Hematopoietic multipotent progenitor cell treated with erythropoietin and hydrocortisone succinate and interleukin-3 and kit ligand, for 17 days (in vitro differentiated cells): ENCODE measurements at regions not wholly inside any gene's neighbourhood (a gene's known extent, or its start where the extent isn't known, plus 50 kb on each side); places are given as distances from the start of the nearest gene placed in this dataset.

ENCODE experiments used
- DNase-seq: peaks from one replicate; pipeline ENCODE4 v3.0.0-alpha.2; 2015; ENCODE audit warnings: low spot score

DNA sequence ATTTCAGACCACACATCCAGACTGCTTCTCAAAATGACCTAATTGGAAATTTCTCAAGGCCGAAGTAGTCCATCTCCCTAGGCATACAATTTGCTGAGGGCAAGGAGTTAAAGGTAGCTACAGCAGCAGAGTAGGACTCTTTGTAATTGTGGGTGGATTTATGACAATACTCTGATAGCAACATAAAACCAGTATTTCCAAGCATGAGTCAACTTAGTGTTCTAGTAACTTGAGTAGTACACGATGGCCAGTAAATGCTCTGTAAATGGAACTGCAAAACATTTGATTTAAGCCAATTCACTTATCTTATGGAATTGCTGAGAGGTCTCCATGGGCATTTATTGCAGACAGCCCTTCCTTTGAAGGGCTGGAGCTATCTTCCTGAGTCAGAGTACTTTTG lies 352.2 kb downstream of the PLK2 start:
- DNase-seq = no peak

DNA sequence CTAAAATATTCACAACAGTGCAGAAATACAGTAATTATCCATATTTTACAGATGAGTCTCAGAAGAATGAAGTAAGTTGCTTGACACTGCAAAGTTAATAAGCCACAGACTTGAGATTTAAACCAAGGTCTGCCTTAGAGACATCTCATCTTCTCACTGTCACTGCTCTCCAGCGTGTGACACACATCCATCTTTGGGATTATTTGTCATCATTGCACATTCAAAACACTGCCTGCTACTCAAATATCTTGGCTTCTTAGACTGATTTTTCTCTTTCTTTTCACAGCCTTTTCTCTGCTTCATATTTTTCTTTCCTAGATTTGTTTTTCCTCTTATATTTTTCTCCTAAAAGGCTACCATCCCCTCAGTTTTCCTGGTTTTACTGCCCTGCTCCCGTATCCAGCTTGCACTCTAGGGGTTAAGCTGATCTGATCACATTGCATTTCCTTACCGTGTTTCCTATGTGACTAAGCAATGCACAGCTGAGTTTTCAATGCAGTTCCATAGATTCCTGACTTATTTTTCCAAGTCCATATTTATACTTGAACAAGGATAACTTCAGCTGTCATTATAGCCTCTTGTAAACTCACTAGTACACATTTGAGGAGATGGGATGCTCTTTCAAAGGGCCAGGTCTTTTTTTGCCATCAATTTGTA lies 353.0 kb downstream of the PLK2 start:
- no peak for DNase-seq

GRCh38 chr5:58105836-58106235 lies 354.1 kb downstream of the PLK2 start:
- DNase-seq = no peak

DNA sequence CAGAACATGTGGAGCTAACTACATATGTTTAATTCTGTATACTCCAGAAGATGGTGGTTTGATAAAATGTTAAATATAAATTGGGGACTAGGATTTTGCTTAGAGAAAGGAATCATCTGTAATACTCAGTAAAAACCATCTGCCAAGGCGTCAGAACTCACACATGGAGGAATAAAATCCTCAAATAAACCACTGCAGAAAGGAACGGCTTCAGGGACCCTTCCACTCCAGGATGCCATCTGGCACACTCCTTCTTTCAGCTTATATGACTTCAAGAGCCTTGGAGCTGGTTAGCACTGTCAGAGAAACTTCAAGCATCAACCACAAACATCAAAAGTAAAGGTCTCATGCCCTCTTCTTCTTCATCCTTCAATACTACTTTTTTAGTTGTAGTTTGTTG lies 360.6 kb downstream of the PLK2 start:
- no peak for DNase-seq

DNA sequence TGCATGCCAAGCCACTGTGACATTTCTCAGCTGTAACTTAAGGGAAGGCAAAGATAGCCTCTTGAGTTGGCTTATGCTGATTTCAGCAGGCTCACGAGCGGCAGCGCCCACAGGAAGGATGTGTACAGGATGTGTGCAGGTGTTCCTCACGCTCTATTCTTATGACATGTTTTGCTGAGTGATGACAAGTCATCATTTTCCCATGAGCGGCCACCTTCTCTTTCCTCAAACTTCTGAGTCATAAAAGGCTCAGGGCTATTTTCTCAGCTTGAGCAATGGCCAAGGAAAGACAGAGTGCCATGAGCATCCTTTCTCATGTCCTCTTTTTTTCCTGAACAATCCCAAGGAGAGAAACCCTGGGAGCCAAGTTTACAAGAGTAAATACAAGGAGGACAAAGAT lies 365.9 kb downstream of the PLK2 start:
- DNase-seq = no peak

DNA sequence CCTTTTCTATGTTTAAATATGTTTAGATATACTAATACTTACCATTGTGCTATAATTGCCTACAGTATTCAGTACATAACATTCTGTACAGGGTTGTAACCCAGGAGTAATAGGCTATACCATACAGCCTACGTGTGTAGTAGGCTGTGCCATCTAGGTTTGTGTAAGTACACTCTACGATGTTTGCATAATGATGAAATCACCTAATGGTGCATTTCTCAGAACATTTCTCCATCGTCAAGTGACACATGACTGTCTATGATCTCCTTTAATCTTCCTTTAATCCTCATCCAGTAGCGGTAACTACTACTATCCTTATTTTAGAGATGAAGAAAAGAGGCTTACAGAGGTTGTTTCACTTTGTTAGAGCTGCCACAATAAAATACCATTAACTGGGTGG lies 369.2 kb downstream of the PLK2 start:
- DNase-seq = no peak

- DNase-seq = no peak
Measured at GRCh38 chr5:58088941-58089340, 370.9 kb downstream of the PLK2 start.

- no peak for DNase-seq
Measured at GRCh38 chr5:58087905-58088304, 372.0 kb downstream of the PLK2 start.

- DNase-seq = no peak
Measured at GRCh38 chr5:58087123-58087522, 372.8 kb downstream of the PLK2 start.

GRCh38 chr5:58085800-58086199 lies 374.1 kb downstream of the PLK2 start:
- DNase-seq = no peak

- DNase-seq = no peak
Measured at GRCh38 chr5:58081435-58081834, 378.5 kb downstream of the PLK2 start.

DNA sequence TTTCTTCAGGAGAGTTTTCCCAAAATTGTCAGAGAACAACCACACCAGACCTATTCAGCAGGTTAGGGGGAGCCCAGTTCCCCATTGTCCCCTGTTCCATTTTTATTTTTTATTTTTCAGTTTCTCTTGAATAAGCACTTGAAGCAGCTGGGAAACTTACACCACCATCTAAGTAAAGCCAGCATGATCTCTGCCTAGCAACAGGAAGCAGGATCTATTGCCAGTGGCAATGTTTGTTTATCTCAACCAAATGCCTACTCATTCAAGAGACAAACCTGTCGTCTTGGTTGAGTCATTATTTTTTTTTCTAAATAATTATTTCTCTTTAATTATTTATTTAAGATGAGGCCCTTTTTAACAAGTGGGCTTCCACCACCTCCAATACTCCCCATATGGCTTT lies 379.3 kb downstream of the PLK2 start:
- DNase-seq = no peak

- DNase-seq = no peak
Measured at GRCh38 chr5:58077966-58078365, 381.9 kb downstream of the PLK2 start.

DNA sequence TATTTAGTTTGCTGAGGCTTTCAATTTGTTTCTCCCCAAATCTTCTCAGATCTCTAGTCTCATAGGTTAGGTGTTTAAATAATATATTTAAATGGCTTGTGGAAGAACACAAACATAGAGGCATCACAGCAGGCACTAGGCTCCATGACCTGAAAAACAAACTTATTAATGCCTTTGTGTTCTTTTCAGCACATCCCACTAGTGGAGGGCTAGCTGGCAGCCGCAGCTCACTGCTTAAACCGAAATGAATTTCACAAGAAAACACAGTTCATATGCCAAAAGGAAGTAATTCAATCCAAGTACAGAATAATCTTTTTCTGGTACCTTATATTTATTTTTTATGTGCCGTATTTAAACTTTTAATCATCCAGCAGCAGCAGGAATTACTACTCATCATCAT lies 382.5 kb downstream of the PLK2 start:
- no peak for DNase-seq

- DNase-seq = no peak
Measured at GRCh38 chr5:58076483-58077257, 383.2 kb downstream of the PLK2 start.

DNA sequence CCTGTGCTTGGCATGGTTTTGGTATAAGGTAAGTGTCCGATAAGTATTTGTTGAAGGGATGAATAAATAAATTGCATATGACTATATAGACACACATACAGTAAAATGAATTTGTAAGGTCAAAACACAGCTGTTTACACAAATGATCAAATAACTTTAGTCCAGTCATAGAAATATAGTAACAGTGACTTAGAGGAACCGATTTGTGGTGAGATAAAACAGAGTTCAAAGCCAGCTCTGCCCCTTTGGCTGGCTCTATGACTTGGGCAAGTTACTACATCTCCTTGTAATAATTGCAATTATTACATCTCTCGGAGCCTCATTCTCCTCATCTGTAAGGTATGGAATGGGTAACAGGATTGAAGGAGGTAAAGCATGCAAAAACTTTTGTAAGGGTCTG lies 384.0 kb downstream of the PLK2 start:
- DNase-seq = no peak

DNA sequence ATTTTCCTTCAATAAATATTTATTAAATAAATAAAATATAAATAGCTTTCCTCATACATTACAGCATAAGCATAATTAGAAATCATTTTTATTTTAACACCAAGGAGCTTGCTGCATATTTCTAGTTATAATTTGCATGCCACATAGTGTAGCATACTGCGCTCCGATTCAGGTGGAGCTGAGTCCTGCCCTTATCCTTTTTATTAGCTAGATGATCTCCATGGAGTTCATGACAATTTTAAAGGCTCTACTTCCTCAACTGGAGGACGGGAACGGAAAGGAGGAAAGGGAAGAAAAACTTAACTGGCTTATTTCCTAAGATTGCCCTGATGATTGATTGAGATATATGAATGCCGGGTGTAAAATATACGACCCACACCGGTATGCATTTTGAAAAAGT lies 385.2 kb downstream of the PLK2 start:
- no peak for DNase-seq

DNA sequence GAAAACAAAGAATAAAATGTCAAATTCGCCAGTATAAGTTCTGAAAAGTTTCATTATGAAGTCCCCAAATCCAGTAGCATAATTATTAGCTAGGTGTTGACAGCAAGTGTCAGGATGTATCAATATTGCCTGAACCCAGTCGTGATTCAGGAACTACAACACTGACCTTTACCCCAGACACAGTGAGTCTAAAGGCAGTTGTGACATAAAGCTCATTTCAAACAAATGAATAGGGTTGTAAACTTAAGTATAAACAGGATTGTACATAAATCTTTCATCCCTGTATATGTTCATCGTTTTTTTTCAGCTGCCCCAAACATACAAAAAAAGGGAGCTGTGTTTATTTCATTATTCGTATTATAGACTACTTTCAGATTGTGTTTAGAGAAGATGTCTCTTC lies 385.7 kb downstream of the PLK2 start:
- DNase-seq = no peak

DNA sequence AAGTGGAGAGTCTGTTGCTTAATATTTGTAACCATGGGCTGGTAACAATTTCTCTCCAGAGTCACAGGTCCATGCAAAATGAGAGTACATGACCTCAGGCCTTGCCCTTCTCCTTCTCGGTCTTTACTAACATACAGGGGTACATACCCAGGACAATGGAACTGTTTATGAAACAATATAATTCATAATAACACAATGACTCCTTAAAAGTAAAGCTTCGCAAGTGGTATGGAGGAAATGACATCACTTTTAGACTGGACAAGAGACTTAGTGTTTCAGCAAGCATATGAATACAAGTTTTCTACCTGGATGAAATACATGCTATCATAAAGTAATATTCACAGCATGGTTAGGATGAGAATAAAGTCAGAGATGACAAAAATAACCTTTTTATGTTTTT lies 386.6 kb downstream of the PLK2 start:
- DNase-seq = no peak

- no peak for DNase-seq
Measured at GRCh38 chr5:58072300-58072965, 387.5 kb downstream of the PLK2 start.

DNA sequence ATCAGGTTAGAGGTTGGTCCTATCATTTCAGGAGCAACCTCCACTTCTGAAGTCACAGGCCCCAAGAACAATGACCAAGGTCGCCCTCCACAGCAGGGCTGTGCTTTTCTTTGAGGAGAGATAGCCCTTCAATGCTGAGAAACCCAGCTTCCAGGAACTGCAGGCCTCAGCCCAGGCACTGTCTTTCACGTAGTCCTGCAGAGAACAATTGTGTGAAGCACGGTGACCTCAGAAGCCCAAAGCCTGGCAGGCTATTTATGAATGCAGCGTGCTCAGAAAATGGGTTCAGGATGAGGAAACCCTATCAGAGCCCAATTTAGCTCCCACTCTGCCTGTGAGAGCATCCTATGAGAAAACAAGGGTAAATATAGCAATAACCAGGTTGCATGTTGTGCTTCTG lies 388.3 kb downstream of the PLK2 start:
- no peak for DNase-seq

DNA sequence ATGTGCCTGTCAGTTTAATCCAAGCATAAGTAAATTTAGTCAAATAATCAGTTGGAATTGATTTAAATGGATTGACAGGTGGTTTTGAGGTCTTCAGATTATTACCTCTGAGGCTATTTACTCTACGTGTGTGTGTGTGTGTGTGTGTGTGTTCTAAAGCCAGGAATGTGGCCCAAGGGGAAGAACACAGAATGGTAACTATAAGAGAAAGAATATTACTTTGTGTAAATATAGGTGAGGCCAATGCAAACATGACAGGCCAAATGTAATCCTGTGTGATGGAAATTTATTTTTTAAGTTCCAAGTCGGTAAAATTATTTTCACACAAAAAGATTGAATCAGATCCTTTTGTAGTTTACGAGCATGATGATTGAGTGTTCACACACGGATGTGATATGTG lies 390.0 kb downstream of the PLK2 start:
- no peak for DNase-seq

DNA sequence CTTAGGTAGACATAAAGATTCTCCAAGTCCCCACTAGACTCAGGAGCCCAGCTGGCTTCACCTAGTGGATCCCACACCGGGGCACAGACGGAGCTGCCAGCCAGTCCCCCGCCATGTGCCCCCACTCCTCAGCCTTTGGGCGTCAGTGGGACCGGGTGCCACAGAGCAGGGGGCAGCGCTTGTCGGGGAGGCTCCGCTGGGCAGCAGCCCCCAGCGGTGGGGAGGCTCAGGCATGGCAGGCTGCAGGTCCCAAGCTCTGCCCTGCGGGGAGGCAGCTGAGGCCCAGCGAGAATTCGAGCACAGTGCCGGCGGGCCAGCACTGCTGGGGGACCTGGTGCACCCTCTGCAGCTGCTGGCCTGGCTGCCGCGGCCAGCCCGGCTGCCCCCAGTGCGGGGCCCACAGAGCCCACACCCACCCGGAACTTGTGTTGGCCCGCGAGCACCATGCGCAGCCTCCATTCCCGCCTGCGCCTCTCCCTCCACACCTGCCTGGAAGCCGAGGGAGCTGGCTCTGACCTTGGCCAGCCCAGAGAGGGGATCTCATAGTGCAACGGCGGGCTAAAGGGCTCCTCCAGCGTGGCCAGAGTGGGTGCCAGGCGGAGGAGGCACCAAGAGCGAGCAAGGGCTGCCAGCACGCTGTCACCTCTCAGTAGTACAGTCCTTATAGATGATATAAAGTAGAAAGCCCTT lies 390.7 kb downstream of the PLK2 start:
- no peak for DNase-seq
